Prostate gland (tissue), 2 donors: ENCODE measurements at regions not wholly inside any gene's neighbourhood (a gene's known extent, or its start where the extent isn't known, plus 50 kb on each side); places are given as distances from the start of the nearest gene placed in this dataset.

ENCODE experiments used
- CTCF ChIP-seq, 4 experiments: fragments of 200-600 bp in 2 of 4; fragments of 450-650 bp in 2 of 4; sonication (generic) in 2 of 4; IDR thresholded peaks; 1 replicate in 3 of 4; 2 replicates in 1 of 4; pipeline ENCODE4 v1.5.1; 2016 to 2019; ENCODE audit warnings: antibody characterized with exemption in 4 of 4, mild to moderate bottlenecking in 2 of 4, moderate library complexity in 2 of 4
- POLR2AphosphoS5 ChIP-seq: sonication (generic); formaldehyde crosslinking; IDR thresholded peaks from one replicate; pipeline ENCODE4 v1.6.1; 2017; ENCODE audit warnings: antibody characterized with exemption

GRCh38 chr9:87292449-87293191 lies 205.0 kb upstream of the DAPK1 start:
- TF ChIP-seq CTCF (IDR thresholded peaks at IDR 0.05) (no peak), POLR2AphosphoS5 (no peak)
